AG04450 (cell line): ENCODE measurements at regions not wholly inside any gene's neighbourhood (a gene's known extent, or its start where the extent isn't known, plus 50 kb on each side); places are given as distances from the start of the nearest gene placed in this dataset.

ENCODE experiments used
- CTCF ChIA-PET: fragments of 300-600, 350-600 bp; formaldehyde crosslinking; extraction: SDS; loops from one replicate; lab custom pipeline; 2022; ENCODE audit warnings: antibody characterized with exemption, inconsistent platforms; lab: Charles Lee
- POLR2A ChIA-PET: fragments of 350-600 bp; formaldehyde crosslinking; extraction: SDS; loops from one replicate; lab custom pipeline; 2021; ENCODE audit warnings: antibody characterized with exemption, inconsistent platforms; lab: Yijun Ruan, JAX
- DNase-seq: peaks from one replicate; pipeline ENCODE4 v3.0.0-alpha.2; 2011; ENCODE audit warnings: low read depth, low spot score
- H3K27ac ChIP-seq: one replicate; pipeline ENCODE4 v1.5.1; 2012; ENCODE audit warnings: low read depth, low read length, control low read depth
- H3K27me3 ChIP-seq: one replicate; pipeline ENCODE4 v1.6.0; 2012; ENCODE audit warnings: low read length; ENCODE audit not compliant: control insufficient read depth, insufficient read depth
- H3K4me3 ChIP-seq: 2 replicates; pipeline ENCODE4 v1.5.1; 2011; ENCODE audit warnings: mild to moderate bottlenecking, low read depth, low read length, control low read depth
- H3K9me3 ChIP-seq: 2 replicates; pipeline ENCODE4 v1.5.1; 2012; ENCODE audit warnings: low read length; ENCODE audit not compliant: control insufficient read depth, insufficient read depth
- TF ChIP-seq, protein P1 (sequence below): IDR thresholded peaks from 2 replicates; pipeline ENCODE4 v1.5.1; 2011; ENCODE audit warnings: low read depth, low read length, control low read depth, inconsistent platforms

DNA sequence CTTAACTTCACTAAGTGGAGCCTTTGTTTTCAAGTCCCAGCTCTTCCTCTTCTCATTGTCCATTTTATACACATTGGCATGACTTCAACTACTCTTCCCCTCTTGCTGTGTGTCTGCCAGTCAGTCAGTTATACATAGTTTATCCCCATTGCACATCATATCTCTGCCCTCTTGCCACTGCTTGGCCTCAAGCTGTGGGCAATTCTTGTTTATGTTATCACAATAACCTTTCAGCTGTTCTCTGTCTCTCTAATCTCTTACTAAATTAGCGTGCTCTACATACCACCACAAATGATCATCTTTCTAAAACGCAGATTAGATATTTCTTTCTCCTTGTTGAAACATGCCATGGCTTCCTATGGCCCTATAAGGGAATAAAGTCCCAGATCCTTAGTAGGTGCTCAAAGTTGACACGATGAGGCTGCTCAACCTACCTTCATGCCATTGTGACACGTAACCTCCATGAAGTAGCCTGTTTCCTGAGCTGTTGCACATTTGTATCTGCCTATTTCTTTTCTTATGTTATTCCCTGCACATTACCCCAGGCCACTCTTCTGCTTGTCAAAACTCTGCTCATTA is 239.3 kb downstream of the GAS1 start:
- Histone ChIP-seq H3K27ac (no peak overlapping the region), H3K9me3 (no peaks in the 10 kb centered on the region), H3K4me3 (no peak overlapping the region), H3K27me3 (no peaks in the 10 kb centered on the region)
- DNase-seq = no peak
- ChIA-PET POLR2A (no interaction called here), CTCF (interaction anchor here (0.6 to 0.7 kb wide), 2 partner anchors 70 to 506 kb away, joined by 3 to 4 read pairs; no protein-coding TSS in a partner anchor)
- TF ChIP-seq, protein P1, sequence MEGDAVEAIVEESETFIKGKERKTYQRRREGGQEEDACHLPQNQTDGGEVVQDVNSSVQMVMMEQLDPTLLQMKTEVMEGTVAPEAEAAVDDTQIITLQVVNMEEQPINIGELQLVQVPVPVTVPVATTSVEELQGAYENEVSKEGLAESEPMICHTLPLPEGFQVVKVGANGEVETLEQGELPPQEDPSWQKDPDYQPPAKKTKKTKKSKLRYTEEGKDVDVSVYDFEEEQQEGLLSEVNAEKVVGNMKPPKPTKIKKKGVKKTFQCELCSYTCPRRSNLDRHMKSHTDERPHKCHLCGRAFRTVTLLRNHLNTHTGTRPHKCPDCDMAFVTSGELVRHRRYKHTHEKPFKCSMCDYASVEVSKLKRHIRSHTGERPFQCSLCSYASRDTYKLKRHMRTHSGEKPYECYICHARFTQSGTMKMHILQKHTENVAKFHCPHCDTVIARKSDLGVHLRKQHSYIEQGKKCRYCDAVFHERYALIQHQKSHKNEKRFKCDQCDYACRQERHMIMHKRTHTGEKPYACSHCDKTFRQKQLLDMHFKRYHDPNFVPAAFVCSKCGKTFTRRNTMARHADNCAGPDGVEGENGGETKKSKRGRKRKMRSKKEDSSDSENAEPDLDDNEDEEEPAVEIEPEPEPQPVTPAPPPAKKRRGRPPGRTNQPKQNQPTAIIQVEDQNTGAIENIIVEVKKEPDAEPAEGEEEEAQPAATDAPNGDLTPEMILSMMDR = no peak

- no peak overlapping the region for H3K27ac ChIP-seq
- H3K9me3 ChIP-seq = no peaks in the 10 kb centered on the region
- no peak for DNase-seq
- TF ChIP-seq, protein P1 = no peak
- POLR2A ChIA-PET = no interaction called here
- CTCF ChIA-PET = interaction anchor here (0.6 kb wide), 1 partner anchor 17 kb away, joined by 3 read pairs; no protein-coding TSS in a partner anchor
- no peaks in the 10 kb centered on the region for H3K27me3 ChIP-seq
- H3K4me3 ChIP-seq = no peak overlapping the region
Measured at GRCh38 chr9:86706391-86706790, 240.9 kb downstream of the GAS1 start.

- no peaks in the 10 kb centered on the region for H3K27me3 ChIP-seq
- ChIA-PET POLR2A (interaction anchor here (1.0 kb wide), 1 partner anchor 26 kb away, joined by 5 read pairs; no protein-coding TSS in a partner anchor), CTCF (interaction anchor here (0.9 kb wide), 1 partner anchor 96 kb away, joined by 3 read pairs; no protein-coding TSS in a partner anchor)
- TF ChIP-seq, protein P1 = no peak
- peak; percentile 36 for DNase-seq
- no peak overlapping the region for H3K4me3 ChIP-seq
- H3K9me3 ChIP-seq = no peaks in the 10 kb centered on the region
- H3K27ac ChIP-seq = no peak overlapping the region
Measured at GRCh38 chr9:86705490-86705889, 241.8 kb downstream of the GAS1 start.

DNA sequence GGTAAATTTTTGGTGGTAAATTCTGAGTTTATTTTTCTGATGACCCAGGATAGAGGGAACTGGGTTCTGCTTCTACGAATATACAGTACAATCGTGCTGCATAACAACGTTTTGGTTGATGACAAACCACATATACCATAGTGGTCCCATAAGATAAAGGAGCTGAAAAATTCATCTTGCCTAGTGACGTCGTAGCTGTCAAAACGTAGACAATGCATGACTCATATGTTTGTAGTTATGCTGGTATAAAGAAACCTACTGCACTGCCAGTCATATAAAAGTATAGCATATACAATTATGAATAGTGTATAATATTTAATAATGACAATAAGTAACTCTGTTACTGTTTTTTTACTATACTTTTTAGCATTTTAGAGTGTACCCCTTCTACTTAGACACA is 244.0 kb downstream of the GAS1 start:
- Histone ChIP-seq H3K27ac (no peak overlapping the region), H3K27me3 (no peaks in the 10 kb centered on the region), H3K4me3 (no peak overlapping the region), H3K9me3 (no peaks in the 10 kb centered on the region)
- TF ChIP-seq, protein P1 = no peak
- ChIA-PET CTCF (no interaction called here), POLR2A (no interaction called here)
- DNase-seq = no peak

DNA sequence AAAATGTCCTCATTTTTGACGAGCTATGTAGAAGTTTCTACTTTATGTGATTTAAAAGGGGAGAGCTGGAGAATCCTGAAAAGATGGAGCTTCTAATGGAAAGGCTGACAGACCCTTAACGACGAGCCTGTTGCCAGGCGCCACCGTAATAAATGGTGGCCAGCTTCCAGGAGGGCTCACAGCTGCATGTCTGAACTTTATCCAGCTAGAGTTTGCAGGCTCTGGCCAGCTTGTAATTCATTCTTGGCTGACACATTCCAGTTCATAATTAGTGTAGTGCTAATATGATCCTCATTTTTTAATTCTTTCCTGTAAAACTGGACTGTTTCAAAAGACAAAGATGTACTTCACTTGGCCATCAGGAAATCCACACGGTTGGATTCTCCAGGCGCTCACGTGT is 246.7 kb downstream of the GAS1 start:
- H3K27me3 ChIP-seq = no peaks in the 10 kb centered on the region
- ChIA-PET POLR2A (interaction anchor here (0.5 kb wide), 1 partner anchor 208 kb away, joined by 6 read pairs; no protein-coding TSS in a partner anchor), CTCF (no interaction called here)
- TF ChIP-seq, protein P1 = no peak
- H3K27ac ChIP-seq = no peak overlapping the region
- DNase-seq = no peak
- H3K4me3 ChIP-seq = no peak overlapping the region
- H3K9me3 ChIP-seq = no peaks in the 10 kb centered on the region
